Psoas muscle (tissue), 7 donors: ENCODE measurements at regions not wholly inside any gene's neighbourhood (a gene's known extent, or its start where the extent isn't known, plus 50 kb on each side); places are given as distances from the start of the nearest gene placed in this dataset.
A peak's percentile ranks its signal among the peaks of the same experiment; 100 is the strongest.

Experiments
- ATAC-seq, 4 donors: fragments of 200-7000 bp; cut with Tn5 transposase; one replicate each; pipeline ENCODE4 v1.9.1; 2020; ENCODE audit warnings: moderate library complexity in 3 of 4, mild to moderate bottlenecking in 2 of 4
- DNase-seq, 2 donors: peaks; one replicate each; pipeline ENCODE4 v3.0.0-alpha.2; 2020
- H3K27ac ChIP-seq: fragments of 200-600 bp; one replicate; pipeline ENCODE4 v1.8.0; 2022
- H3K27me3 ChIP-seq, 3 donors: fragments of 200-600 bp in 1 of 3; one replicate each; pipeline versions ENCODE4 v1.6.1 to v1.8.0; 2013 to 2022; ENCODE audit warnings: low read length in 2 of 3, mild to moderate bottlenecking in 2 of 3, moderate library complexity in 1 of 3; ENCODE audit not compliant: insufficient read depth in 3 of 3
- H3K36me3 ChIP-seq, 2 donors: fragments of 200-600 bp in 1 of 2; one replicate each; pipeline versions ENCODE4 v1.6.1 to v1.8.0; 2013 to 2022; ENCODE audit warnings: low read depth in 1 of 2, mild to moderate bottlenecking in 1 of 2, moderate library complexity in 1 of 2; ENCODE audit not compliant: insufficient read depth in 1 of 2
- H3K4me1 ChIP-seq: fragments of 200-600 bp; one replicate; pipeline ENCODE4 v1.8.0; 2022
- H3K4me3 ChIP-seq: fragments of 200-600 bp; one replicate; pipeline ENCODE4 v1.8.0; 2022; ENCODE audit warnings: mild to moderate bottlenecking
- H3K9me3 ChIP-seq: fragments of 200-600 bp; one replicate; pipeline ENCODE4 v1.8.0; 2022
- CTCF ChIP-seq: fragments of 200-600 bp; IDR thresholded peaks from one replicate; pipeline ENCODE4 v1.8.0; 2022; ENCODE audit warnings: antibody characterized with exemption
- WGBS, 3 donors: extraction: QIAGEN DNeasy Blood & Tissue Kit; methylation state at CpG; one replicate each; pipeline versions ENCODE4 v1.1.6 to v1.1.7; 2013; 5-methylcytosine and 5-hydroxymethylcytosine counted together
- intact Hi-C, 2 donors: fragments of 100-400 bp; cut with DNase I; formaldehyde crosslinking; loops; one replicate each; pipeline versions ENCODE4 v1.11.0 to v1.14.2; 2022
- donor health status: healthy with polysubstance abuse.
- donor health status: DM: no; HTN: no; CAD: no; lungs with moderate emphysema.
- donor health status: Bipolar disorder and iron deficiency.
- donor health status: healthy.
- donor health status: DM: yes; HTN: yes; CAD: no.
- donor health status: DM: no; HTN: no; CAD: no.
- donor health status: DM: yes; HTN: yes; CAD: no.

DNA sequence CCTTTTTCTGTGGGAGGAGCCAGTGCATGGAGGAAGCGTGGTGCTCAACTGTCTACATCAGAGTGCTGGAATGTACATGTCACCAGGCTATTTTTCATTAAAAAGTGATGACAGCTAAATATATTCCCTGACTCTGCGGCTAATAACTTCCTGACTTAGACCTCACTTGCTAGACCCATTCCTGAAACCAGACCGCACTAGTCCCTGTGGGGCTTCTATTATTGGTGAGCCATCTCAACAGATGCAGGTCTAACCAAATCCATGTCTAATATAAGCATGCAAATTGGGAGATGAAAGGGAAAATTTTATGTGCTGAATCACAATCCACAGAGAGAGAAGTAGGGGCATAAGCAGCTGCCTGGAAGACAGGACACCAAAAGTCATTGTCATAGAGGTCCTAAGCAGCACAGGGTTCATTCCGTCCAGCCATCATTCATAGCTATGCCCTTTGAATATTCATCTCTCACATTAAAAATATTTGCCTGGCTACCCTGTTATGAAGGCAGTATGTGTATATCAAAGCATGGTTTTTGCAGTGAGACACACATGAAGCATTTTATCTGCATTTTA is 110.9 kb upstream of the BLID start:
- Histone ChIP-seq H3K4me1 (peaks cover 11% of the 10 kb centered on the region), H3K27ac (no peak overlapping the region), H3K9me3 (no peaks in the 10 kb centered on the region), H3K27me3 (no peaks in the 10 kb centered on the region), H3K4me3 (no peak overlapping the region), H3K36me3 (no peaks in the 10 kb centered on the region)
- intact Hi-C loops = no loop called here
- no peak for DNase-seq
- WGBS, 3 donors = 21 to 29% (median 23%) methylated on average over 4 of the region's 4 CpGs
- no peak for TF ChIP-seq CTCF
- peak; percentile 47 to 85 (median 73) for ATAC-seq

DNA sequence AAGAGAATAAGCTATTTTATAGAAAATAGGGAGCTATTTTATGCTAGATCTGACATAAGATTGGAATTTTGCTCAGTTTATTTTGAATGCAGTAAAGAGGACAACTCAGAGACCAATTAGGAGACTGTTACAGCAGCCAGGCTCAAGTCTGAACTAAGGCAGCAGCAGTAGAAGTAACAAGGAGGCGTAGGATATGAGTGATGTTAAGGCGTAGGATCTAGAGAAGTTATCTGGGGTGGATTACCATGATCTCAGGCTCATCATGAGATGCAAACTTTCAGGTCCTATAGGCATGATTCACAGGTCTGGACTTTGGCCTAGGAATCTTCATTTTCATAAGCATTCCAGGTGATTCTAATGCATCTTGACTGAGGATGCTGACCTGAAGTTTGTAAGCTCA is 108.9 kb upstream of the BLID start:
- Histone ChIP-seq H3K36me3 (no peaks in the 10 kb centered on the region), H3K4me3 (no peak overlapping the region), H3K9me3 (no peaks in the 10 kb centered on the region), H3K27me3 (no peaks in the 10 kb centered on the region), H3K27ac (no peak overlapping the region), H3K4me1 (peaks cover 11% of the 10 kb centered on the region)
- no peak for TF ChIP-seq CTCF
- 97 to 100% (median 100%) methylated on average over 2 of the region's 2 CpGs for WGBS, 3 donors
- ATAC-seq (no peak), DNase-seq (no peak)
- intact Hi-C loops = no loop called here

GRCh38 chr11:122220321-122220720 is 104.3 kb upstream of the BLID start:
- DNase-seq (no peak), ATAC-seq (no peak)
- Histone ChIP-seq H3K27ac (no peak overlapping the region), H3K9me3 (no peaks in the 10 kb centered on the region), H3K4me3 (no peak overlapping the region), H3K4me1 (peaks cover under 1% of the 10 kb centered on the region), H3K36me3 (no peaks in the 10 kb centered on the region), H3K27me3 (no peaks in the 10 kb centered on the region)
- intact Hi-C loops = no loop called here
- no peak for TF ChIP-seq CTCF
- WGBS, 3 donors = 82 to 88% (median 86%) methylated on average over 2 of the region's 2 CpGs

- WGBS, 3 donors = 88 to 96% (median 94%) methylated on average over 3 of the region's 3 CpGs
- Histone ChIP-seq H3K9me3 (no peaks in the 10 kb centered on the region), H3K36me3 (no peaks in the 10 kb centered on the region), H3K4me1 (peaks cover 5% of the 10 kb centered on the region), H3K4me3 (no peak overlapping the region), H3K27me3 (no peaks in the 10 kb centered on the region), H3K27ac (no peak overlapping the region)
- no peak for TF ChIP-seq CTCF
- DNase-seq = no peak
- ATAC-seq = no peak
- intact Hi-C loops = loop anchor here (5.0 to 10.0 kb wide), 5 partner anchors 93 to 288 kb away; no protein-coding TSS in a partner anchor
Observed at GRCh38 chr11:122219791-122220190, 103.8 kb upstream of the BLID start.
